ENCODE measurements at regions not wholly inside any gene's neighbourhood (a gene's known extent, or its start where the extent isn't known, plus 50 kb on each side); places are given as distances from the start of the nearest gene placed in this dataset.
A peak's percentile ranks its signal among the peaks of the same experiment; 100 is the strongest.
"Not testable (repeated sequence)": the region's sequence is repeated elsewhere in the genome, so short reads cannot be mapped to it uniquely, and the experiment has no call there.

GRCh38 chr18:8901019-8901418, 195.7 kb downstream of the MTCL1 start:
- no peak overlapping the region for H3K4me3 Mint-ChIP-seq
- peaks cover 3% of the 10 kb centered on the region for H3K36me3 Mint-ChIP-seq (ENCODE audit: low read depth)

GRCh38 chr18:8904316-8904715, 198.2 kb upstream of the NDUFV2 start:
- H3K9me3 ChIP-seq (ENCODE audit: control insufficient read depth, low read length, poor library complexity, severe bottlenecking): no peaks in the 10 kb centered on the region
- Mint-ChIP-seq H3K27me3 (peaks cover 12% of the 10 kb centered on the region), H3K27ac (no peak overlapping the region), H3K4me3 (no peak overlapping the region), H3K36me3 (ENCODE audit: low read depth) (no peaks in the 10 kb centered on the region), H3K4me1 (no peaks in the 10 kb centered on the region)
- ATAC-seq (no peak), DNase-seq (no peak)

More at GRCh38 chr18:8901019-8901418, 195.7 kb downstream of the MTCL1 start:
- Mint-ChIP-seq H3K27me3 (peaks cover 17% of the 10 kb centered on the region), H3K27ac (no peak overlapping the region), H3K4me1 (no peaks in the 10 kb centered on the region)
- DNase-seq: no peak
- ATAC-seq: no peak
- H3K9me3 ChIP-seq (ENCODE audit: control insufficient read depth, low read length, poor library complexity, severe bottlenecking): no peaks in the 10 kb centered on the region

- ATAC-seq: no peak
- Mint-ChIP-seq H3K27me3 (no peaks in the 10 kb centered on the region), H3K36me3 (ENCODE audit: low read depth) (no peaks in the 10 kb centered on the region), H3K27ac (no peak overlapping the region), H3K4me1 (no peaks in the 10 kb centered on the region), H3K4me3 (no peak overlapping the region)
- H3K9me3 ChIP-seq (ENCODE audit: control insufficient read depth, low read length, poor library complexity, severe bottlenecking): no peaks in the 10 kb centered on the region
- DNase-seq: no peak
Observed at GRCh38 chr18:8908792-8909510, 193.5 kb upstream of the NDUFV2 start.

- DNase-seq: no peak
- no peaks in the 10 kb centered on the region for H3K9me3 ChIP-seq (ENCODE audit: control insufficient read depth, low read length, poor library complexity, severe bottlenecking)
- no peak for ATAC-seq
- no peak overlapping the region for H3K4me3 Mint-ChIP-seq
- H3K27ac Mint-ChIP-seq: no peak overlapping the region
- H3K4me1 Mint-ChIP-seq: no peaks in the 10 kb centered on the region
- H3K27me3 Mint-ChIP-seq: no peaks in the 10 kb centered on the region
- no peaks in the 10 kb centered on the region for H3K36me3 Mint-ChIP-seq (ENCODE audit: low read depth)
Observed at GRCh38 chr18:8910186-8910822, 192.2 kb upstream of the NDUFV2 start.

GRCh38 chr18:8910843-8911242, 191.7 kb upstream of the NDUFV2 start:
- Mint-ChIP-seq H3K4me1 (no peaks in the 10 kb centered on the region), H3K4me3 (no peak overlapping the region), H3K27ac (no peak overlapping the region), H3K36me3 (ENCODE audit: low read depth) (no peaks in the 10 kb centered on the region), H3K27me3 (no peaks in the 10 kb centered on the region)
- ATAC-seq (no peak), DNase-seq (no peak)
- H3K9me3 ChIP-seq (ENCODE audit: control insufficient read depth, low read length, poor library complexity, severe bottlenecking): no peaks in the 10 kb centered on the region

- no peak overlapping the region for H3K4me3 Mint-ChIP-seq
- no peak overlapping the region for H3K27ac Mint-ChIP-seq
- H3K27me3 Mint-ChIP-seq: no peaks in the 10 kb centered on the region
- no peaks in the 10 kb centered on the region for H3K4me1 Mint-ChIP-seq
- H3K36me3 Mint-ChIP-seq (ENCODE audit: low read depth): no peaks in the 10 kb centered on the region
- H3K9me3 ChIP-seq (ENCODE audit: control insufficient read depth, low read length, poor library complexity, severe bottlenecking): no peaks in the 10 kb centered on the region
- ATAC-seq (no peak), DNase-seq (no peak)
Observed at GRCh38 chr18:8911408-8912340, 190.8 kb upstream of the NDUFV2 start.

GRCh38 chr18:8912348-8913326, 189.9 kb upstream of the NDUFV2 start:
- DNase-seq (no peak), ATAC-seq (peak; percentile 49)
- Mint-ChIP-seq H3K36me3 (ENCODE audit: low read depth) (no peaks in the 10 kb centered on the region), H3K4me3 (no peak overlapping the region), H3K27me3 (no peaks in the 10 kb centered on the region), H3K4me1 (no peaks in the 10 kb centered on the region), H3K27ac (no peak overlapping the region)
- no peaks in the 10 kb centered on the region for H3K9me3 ChIP-seq (ENCODE audit: control insufficient read depth, low read length, poor library complexity, severe bottlenecking)

- H3K9me3 ChIP-seq (ENCODE audit: control insufficient read depth, low read length, poor library complexity, severe bottlenecking); H3K36me3 Mint-ChIP-seq (ENCODE audit: low read depth); ATAC-seq; H3K27me3 Mint-ChIP-seq; H3K27ac Mint-ChIP-seq; H3K4me1 Mint-ChIP-seq; DNase-seq; H3K4me3 Mint-ChIP-seq: not testable (repeated sequence)
Observed at GRCh38 chr18:8913606-8914403, 188.7 kb upstream of the NDUFV2 start.

GRCh38 chr18:8914404-8915264, 187.9 kb upstream of the NDUFV2 start:
- H3K9me3 ChIP-seq (ENCODE audit: control insufficient read depth, low read length, poor library complexity, severe bottlenecking); H3K27ac Mint-ChIP-seq; ATAC-seq; H3K27me3 Mint-ChIP-seq; H3K4me1 Mint-ChIP-seq; H3K36me3 Mint-ChIP-seq (ENCODE audit: low read depth); H3K4me3 Mint-ChIP-seq; DNase-seq: not testable (repeated sequence)

- not testable (repeated sequence) for H3K27me3 Mint-ChIP-seq; ATAC-seq; H3K4me3 Mint-ChIP-seq; H3K9me3 ChIP-seq (ENCODE audit: control insufficient read depth, low read length, poor library complexity, severe bottlenecking); H3K27ac Mint-ChIP-seq; DNase-seq; H3K4me1 Mint-ChIP-seq; H3K36me3 Mint-ChIP-seq (ENCODE audit: low read depth)
Observed at GRCh38 chr18:8920856-8921787, 181.4 kb upstream of the NDUFV2 start.

Data from T-helper 17 cell (primary cell).